Body of pancreas (tissue), 4 donors: ENCODE measurements at regions not wholly inside any gene's neighbourhood (a gene's known extent, or its start where the extent isn't known, plus 50 kb on each side); places are given as distances from the start of the nearest gene placed in this dataset.

Experiments used
- POLR2A ChIP-seq, 3 donors: fragments of 450-650 bp; IDR thresholded peaks; one replicate each; pipeline ENCODE4 v1.6.1; 2016; ENCODE audit warnings: antibody characterized with exemption in 3 of 3, mild to moderate bottlenecking in 2 of 3
- TF ChIP-seq, protein P1 (sequence below), 7 experiments: fragments of 450-650 bp in 4 of 7; fragments of 200-600 bp in 3 of 7; sonication (generic) in 3 of 7; IDR thresholded peaks; one replicate each; pipeline ENCODE4 v1.5.1; 2016 to 2019; ENCODE audit warnings: antibody characterized with exemption in 7 of 7

DNA sequence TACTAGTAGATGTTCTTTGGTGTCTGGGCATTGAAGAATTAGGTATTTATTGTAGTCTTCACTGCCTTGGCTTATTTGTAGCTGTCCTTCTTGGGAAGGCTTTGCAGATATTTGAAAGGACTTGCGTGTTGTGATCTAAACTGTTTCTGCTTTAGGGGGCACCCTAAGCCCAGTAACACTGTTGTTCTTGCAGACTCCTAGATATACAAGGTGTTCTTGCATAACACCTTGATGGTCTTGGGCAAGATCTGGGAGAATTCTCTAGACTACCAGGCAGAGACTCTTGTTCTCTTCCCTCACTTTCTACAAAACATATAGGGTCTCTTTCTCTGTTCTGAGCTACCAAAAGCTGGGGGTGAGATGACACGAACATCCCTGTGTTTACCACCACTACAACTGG, 179.1 kb downstream of the FAM170A start:
- no peak for TF ChIP-seq POLR2A (IDR thresholded peaks at IDR 0.05)
- TF ChIP-seq, protein P1, sequence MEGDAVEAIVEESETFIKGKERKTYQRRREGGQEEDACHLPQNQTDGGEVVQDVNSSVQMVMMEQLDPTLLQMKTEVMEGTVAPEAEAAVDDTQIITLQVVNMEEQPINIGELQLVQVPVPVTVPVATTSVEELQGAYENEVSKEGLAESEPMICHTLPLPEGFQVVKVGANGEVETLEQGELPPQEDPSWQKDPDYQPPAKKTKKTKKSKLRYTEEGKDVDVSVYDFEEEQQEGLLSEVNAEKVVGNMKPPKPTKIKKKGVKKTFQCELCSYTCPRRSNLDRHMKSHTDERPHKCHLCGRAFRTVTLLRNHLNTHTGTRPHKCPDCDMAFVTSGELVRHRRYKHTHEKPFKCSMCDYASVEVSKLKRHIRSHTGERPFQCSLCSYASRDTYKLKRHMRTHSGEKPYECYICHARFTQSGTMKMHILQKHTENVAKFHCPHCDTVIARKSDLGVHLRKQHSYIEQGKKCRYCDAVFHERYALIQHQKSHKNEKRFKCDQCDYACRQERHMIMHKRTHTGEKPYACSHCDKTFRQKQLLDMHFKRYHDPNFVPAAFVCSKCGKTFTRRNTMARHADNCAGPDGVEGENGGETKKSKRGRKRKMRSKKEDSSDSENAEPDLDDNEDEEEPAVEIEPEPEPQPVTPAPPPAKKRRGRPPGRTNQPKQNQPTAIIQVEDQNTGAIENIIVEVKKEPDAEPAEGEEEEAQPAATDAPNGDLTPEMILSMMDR (IDR thresholded peaks at IDR 0.05): no peak
